Nephron (organoid): ENCODE measurements at regions not wholly inside any gene's neighbourhood (a gene's known extent, or its start where the extent isn't known, plus 50 kb on each side); places are given as distances from the start of the nearest gene placed in this dataset.
"Not testable (repeated sequence)": the region's sequence is repeated elsewhere in the genome, so short reads cannot be mapped to it uniquely, and the experiment has no call there.

ENCODE experiments used
- H3K27ac Mint-ChIP-seq, 3 experiments: 2 replicates each; pipeline ENCODE4 v1.8.0; 2020; ENCODE audit warnings: mixed read lengths in 3 of 3, mild to moderate bottlenecking in 2 of 3, moderate library complexity in 1 of 3
- H3K27me3 Mint-ChIP-seq: 2 replicates; pipeline ENCODE4 v1.8.0; 2021; ENCODE audit warnings: low read depth, mild to moderate bottlenecking, moderate library complexity, mixed read lengths
- H3K36me3 Mint-ChIP-seq: 2 replicates; pipeline ENCODE4 v1.8.0; 2020; ENCODE audit warnings: low read depth, mixed read lengths
- H3K4me1 Mint-ChIP-seq: 2 replicates; pipeline ENCODE4 v1.8.0; 2020; ENCODE audit warnings: mixed read lengths
- H3K4me3 Mint-ChIP-seq, 3 experiments: 2 replicates each; pipeline ENCODE4 v1.8.0; 2020; ENCODE audit warnings: mild to moderate bottlenecking in 3 of 3, mixed read lengths in 3 of 3, moderate library complexity in 2 of 3
- H3K9me3 Mint-ChIP-seq: 2 replicates; pipeline ENCODE4 v1.8.0; 2020; ENCODE audit warnings: mixed read lengths
- CTCF ChIP-seq, 3 experiments: fragments of 200-600 bp; sonication (generic); IDR thresholded peaks; one replicate each; pipeline ENCODE4 v1.5.0; 2021; ENCODE audit warnings: antibody characterized with exemption in 3 of 3; ENCODE audit not compliant: unreplicated experiment in 3 of 3

- no peaks in the 10 kb centered on the region for H3K27me3 Mint-ChIP-seq
- H3K4me3 Mint-ChIP-seq, result no peak overlapping the region
- peaks cover 18% of the 10 kb centered on the region for H3K9me3 Mint-ChIP-seq
- TF ChIP-seq CTCF (IDR thresholded peaks at IDR 0.05; ENCODE audit: unreplicated experiment in 3 of 3), result no peak
- H3K4me1 Mint-ChIP-seq, result no peaks in the 10 kb centered on the region
- no peak overlapping the region for H3K27ac Mint-ChIP-seq
- H3K36me3 Mint-ChIP-seq, result no peaks in the 10 kb centered on the region
Observed at GRCh38 chr17:22171631-22172030, 479.3 kb downstream of the KCNJ18 start.

GRCh38 chr17:22193113-22193512 is 500.8 kb downstream of the KCNJ18 start:
- no peaks in the 10 kb centered on the region for H3K27me3 Mint-ChIP-seq
- no peaks in the 10 kb centered on the region for H3K36me3 Mint-ChIP-seq
- no peak for TF ChIP-seq CTCF (IDR thresholded peaks at IDR 0.05; ENCODE audit: unreplicated experiment in 3 of 3)
- no peak overlapping the region for H3K27ac Mint-ChIP-seq
- no peaks in the 10 kb centered on the region for H3K4me1 Mint-ChIP-seq
- peaks cover 14% of the 10 kb centered on the region for H3K9me3 Mint-ChIP-seq
- no peak overlapping the region for H3K4me3 Mint-ChIP-seq

GRCh38 chr17:22200187-22200586 is 507.9 kb downstream of the KCNJ18 start:
- H3K4me1 Mint-ChIP-seq, H3K27me3 Mint-ChIP-seq, H3K27ac Mint-ChIP-seq, H3K4me3 Mint-ChIP-seq, H3K36me3 Mint-ChIP-seq: not testable (repeated sequence)
- H3K9me3 Mint-ChIP-seq, result peaks cover 41% of the 10 kb centered on the region

GRCh38 chr17:22202702-22203101 is 510.4 kb downstream of the KCNJ18 start:
- Mint-ChIP-seq H3K4me3 (no peak overlapping the region), H3K36me3 (no peaks in the 10 kb centered on the region), H3K27me3 (no peaks in the 10 kb centered on the region), H3K9me3 (peaks cover 43% of the 10 kb centered on the region), H3K4me1 (no peaks in the 10 kb centered on the region), H3K27ac (no peak overlapping the region)
- TF ChIP-seq CTCF (IDR thresholded peaks at IDR 0.05; ENCODE audit: unreplicated experiment in 3 of 3), result no peak

- no peak overlapping the region for H3K4me3 Mint-ChIP-seq
- H3K27ac Mint-ChIP-seq, result no peak overlapping the region
- TF ChIP-seq CTCF (IDR thresholded peaks at IDR 0.05; ENCODE audit: unreplicated experiment in 3 of 3), result no peak
- H3K9me3 Mint-ChIP-seq, result peaks cover 43% of the 10 kb centered on the region
- H3K36me3 Mint-ChIP-seq, result no peaks in the 10 kb centered on the region
- no peaks in the 10 kb centered on the region for H3K4me1 Mint-ChIP-seq
- H3K27me3 Mint-ChIP-seq, result no peaks in the 10 kb centered on the region
Observed at GRCh38 chr17:22203208-22203715, 510.9 kb downstream of the KCNJ18 start.

GRCh38 chr17:22204076-22204475 is 511.8 kb downstream of the KCNJ18 start:
- H3K36me3 Mint-ChIP-seq, H3K4me1 Mint-ChIP-seq, H3K27ac Mint-ChIP-seq, H3K27me3 Mint-ChIP-seq, H3K4me3 Mint-ChIP-seq: not testable (repeated sequence)
- H3K9me3 Mint-ChIP-seq, result peaks cover 45% of the 10 kb centered on the region

- H3K4me3 Mint-ChIP-seq, H3K36me3 Mint-ChIP-seq, H3K27me3 Mint-ChIP-seq, H3K27ac Mint-ChIP-seq, H3K4me1 Mint-ChIP-seq: not testable (repeated sequence)
- peaks cover 33% of the 10 kb centered on the region for H3K9me3 Mint-ChIP-seq
Observed at GRCh38 chr17:22210212-22210611, 517.9 kb downstream of the KCNJ18 start.

GRCh38 chr17:22213169-22213568 is 520.8 kb downstream of the KCNJ18 start:
- not testable (repeated sequence) for H3K36me3 Mint-ChIP-seq, H3K4me1 Mint-ChIP-seq, H3K4me3 Mint-ChIP-seq, H3K27ac Mint-ChIP-seq, H3K27me3 Mint-ChIP-seq
- H3K9me3 Mint-ChIP-seq, result peaks cover 20% of the 10 kb centered on the region
